Epithelial cell of proximal tubule (primary cell): ENCODE measurements at regions not wholly inside any gene's neighbourhood (a gene's known extent, or its start where the extent isn't known, plus 50 kb on each side); places are given as distances from the start of the nearest gene placed in this dataset.

Source experiments
- DNase-seq: peaks from one replicate; pipeline ENCODE4 v3.0.0-alpha.2; 2011; ENCODE audit warnings: low read depth
- H3K4me3 ChIP-seq: 2 replicates; pipeline ENCODE4 v1.5.1; 2011; ENCODE audit warnings: low read depth, mild to moderate bottlenecking, low read length
- TF ChIP-seq, protein P1 (sequence below): conservative IDR thresholded peaks from 2 replicates; pipeline ENCODE4 v1.5.1; 2012; ENCODE audit warnings: low read depth, mild to moderate bottlenecking, low read length

DNA sequence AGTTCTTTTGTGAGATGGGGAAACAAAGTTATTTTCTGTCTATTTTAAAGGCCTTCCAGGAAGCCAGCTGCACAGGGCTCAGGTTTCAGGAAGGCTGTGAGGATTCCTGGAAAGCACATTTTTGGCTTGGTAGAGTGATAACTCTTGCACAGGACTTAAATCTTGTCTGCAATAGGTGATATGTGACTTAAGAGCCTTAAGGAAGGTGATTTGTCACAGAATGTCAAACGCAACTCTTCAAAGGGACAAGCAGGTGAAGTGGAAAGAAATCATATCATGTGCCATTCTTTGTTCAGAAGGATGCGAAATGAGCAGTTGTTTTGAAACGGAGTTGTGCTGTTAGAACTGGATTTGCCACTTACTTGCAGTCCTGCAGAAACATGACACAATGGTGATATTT is 459.3 kb downstream of the MAT2B start:
- H3K4me3 ChIP-seq = no peak overlapping the region
- TF ChIP-seq, protein P1, sequence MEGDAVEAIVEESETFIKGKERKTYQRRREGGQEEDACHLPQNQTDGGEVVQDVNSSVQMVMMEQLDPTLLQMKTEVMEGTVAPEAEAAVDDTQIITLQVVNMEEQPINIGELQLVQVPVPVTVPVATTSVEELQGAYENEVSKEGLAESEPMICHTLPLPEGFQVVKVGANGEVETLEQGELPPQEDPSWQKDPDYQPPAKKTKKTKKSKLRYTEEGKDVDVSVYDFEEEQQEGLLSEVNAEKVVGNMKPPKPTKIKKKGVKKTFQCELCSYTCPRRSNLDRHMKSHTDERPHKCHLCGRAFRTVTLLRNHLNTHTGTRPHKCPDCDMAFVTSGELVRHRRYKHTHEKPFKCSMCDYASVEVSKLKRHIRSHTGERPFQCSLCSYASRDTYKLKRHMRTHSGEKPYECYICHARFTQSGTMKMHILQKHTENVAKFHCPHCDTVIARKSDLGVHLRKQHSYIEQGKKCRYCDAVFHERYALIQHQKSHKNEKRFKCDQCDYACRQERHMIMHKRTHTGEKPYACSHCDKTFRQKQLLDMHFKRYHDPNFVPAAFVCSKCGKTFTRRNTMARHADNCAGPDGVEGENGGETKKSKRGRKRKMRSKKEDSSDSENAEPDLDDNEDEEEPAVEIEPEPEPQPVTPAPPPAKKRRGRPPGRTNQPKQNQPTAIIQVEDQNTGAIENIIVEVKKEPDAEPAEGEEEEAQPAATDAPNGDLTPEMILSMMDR = no peak
- no peak for DNase-seq

DNA sequence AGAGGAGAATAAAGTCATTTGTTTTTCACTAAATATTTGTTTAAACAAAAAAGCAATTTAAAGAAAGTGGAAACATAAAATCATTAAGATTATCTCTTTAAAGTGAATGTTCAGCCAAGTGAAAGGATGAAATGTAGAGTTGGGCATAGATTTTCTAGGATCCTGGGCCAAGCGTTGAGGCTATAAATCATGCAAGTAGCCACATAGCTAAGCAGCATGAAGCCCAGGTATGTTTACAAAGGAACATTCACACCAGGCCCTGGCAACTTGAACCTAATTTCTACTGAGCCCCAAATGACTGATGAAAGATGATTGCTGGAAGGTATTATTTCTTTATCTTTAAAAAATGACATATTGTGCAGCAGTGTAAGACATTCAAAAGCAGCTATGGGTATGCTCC is 461.8 kb downstream of the MAT2B start:
- TF ChIP-seq, protein P1 = no peak
- no peak for DNase-seq
- H3K4me3 ChIP-seq = no peak overlapping the region

DNA sequence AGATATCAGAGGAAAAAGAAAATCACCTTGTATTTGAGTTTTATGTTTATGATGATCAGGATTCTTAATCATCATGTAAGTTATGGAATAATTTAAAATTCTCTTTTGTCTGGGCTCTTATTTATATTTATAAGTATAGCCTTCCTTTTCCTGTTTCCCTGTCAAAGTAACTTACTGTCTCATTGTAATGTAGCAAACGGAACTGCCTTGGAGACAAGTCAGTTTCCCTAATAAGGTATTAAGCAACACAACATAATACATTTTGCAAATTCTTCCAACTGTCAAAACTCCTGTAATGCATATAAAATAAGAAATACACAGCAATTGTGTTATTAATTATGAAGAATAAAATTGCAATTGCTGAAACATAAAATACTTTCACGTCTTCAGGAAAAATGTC is 463.2 kb downstream of the MAT2B start:
- TF ChIP-seq, protein P1 = no peak
- DNase-seq = no peak
- no peak overlapping the region for H3K4me3 ChIP-seq

DNA sequence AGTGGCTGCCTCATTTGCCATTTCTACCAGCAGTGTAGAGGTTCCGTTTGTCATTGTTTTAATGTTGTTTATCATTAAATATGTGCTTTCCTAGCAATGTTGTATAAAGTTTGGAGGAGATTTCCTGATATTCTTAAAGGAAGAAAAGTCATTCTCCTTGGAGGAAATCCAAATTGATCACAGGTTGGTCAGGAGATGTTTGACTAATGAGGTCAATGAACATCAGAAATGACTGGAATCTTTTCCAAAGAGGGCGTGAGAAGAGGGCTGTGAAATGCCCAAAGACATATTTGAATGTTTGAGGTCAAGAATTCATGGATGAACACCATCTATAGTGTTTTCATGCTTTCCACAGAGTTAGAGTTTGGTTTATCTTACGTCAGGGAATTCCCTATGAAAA is 471.3 kb downstream of the MAT2B start:
- H3K4me3 ChIP-seq = no peak overlapping the region
- no peak for DNase-seq
- TF ChIP-seq, protein P1 = no peak

DNA sequence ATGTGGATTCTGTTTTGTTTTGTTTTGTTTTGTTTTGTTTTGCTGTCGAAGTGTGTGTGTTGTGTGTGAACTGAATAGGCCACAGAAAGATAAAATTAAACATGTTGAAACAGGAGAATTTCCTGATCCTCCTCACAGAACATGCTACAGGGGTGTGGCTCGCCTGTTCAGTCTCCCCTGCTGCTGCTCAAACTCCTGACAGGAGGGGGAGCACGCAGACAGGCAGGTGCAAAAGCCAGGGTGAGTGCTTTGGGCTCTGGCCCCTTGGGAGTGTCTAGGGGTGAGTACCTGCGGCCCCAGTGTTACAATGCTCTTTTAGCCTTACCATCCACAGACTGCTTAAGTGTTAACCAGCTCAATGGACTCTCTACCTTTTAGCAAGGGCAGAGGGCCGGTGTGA is 473.5 kb downstream of the MAT2B start:
- no peak overlapping the region for H3K4me3 ChIP-seq
- TF ChIP-seq, protein P1 = no peak
- DNase-seq = no peak

DNA sequence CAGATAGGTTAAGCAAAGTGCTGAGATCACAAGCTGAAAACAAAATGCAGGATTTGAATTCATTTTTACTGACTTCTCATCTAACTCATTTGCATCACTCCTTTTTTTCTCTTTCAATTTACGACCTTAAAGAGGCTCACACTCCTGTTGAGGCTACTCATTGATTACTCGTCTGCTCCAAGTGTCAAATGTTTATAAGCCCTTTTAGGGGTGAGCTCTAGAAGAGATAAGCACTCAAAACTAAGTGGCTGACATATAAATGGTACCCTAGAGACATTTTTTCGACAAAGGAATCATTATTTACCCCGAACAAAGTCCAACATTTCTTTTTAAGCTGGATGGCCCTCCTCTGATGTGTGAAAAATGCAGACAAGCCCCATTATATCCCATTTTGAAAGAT is 483.1 kb downstream of the MAT2B start:
- TF ChIP-seq, protein P1 = no peak
- DNase-seq = no peak
- H3K4me3 ChIP-seq = no peak overlapping the region

DNA sequence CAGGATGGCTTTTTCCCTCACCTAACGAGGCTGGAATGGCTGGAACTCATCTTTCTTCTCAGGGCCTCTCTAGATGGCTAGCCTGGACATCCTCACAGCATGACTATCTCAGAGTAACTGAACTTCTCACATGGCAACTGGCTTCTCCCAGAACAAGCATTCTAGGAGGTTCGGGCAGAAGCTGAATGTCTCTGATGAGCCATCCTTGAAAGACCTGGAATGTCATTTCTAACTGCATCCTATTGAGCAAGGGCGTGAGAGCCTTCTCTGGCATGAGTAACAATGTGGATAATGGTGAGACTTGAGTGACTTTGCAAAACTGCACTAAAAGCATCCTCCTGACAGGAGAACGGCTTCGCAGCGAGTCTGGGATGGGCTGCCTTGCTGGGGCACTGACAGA is 487.7 kb downstream of the MAT2B start:
- no peak overlapping the region for H3K4me3 ChIP-seq
- TF ChIP-seq, protein P1 = no peak
- no peak for DNase-seq
